ENCODE measurements at regions not wholly inside any gene's neighbourhood (a gene's known extent, or its start where the extent isn't known, plus 50 kb on each side); places are given as distances from the start of the nearest gene placed in this dataset.
"Not testable (repeated sequence)": the region's sequence is repeated elsewhere in the genome, so short reads cannot be mapped to it uniquely, and the experiment has no call there.

GRCh38 chr3:194057570-194058188, 78.3 kb upstream of the HES1 start:
- no peak for DNase-seq (ENCODE audit: low read depth)

GRCh38 chr3:194058189-194058571, 77.8 kb upstream of the HES1 start:
- no peak for DNase-seq (ENCODE audit: low read depth)

- no peak for DNase-seq (ENCODE audit: low read depth)
Observed at GRCh38 chr3:194058753-194059152, 77.2 kb upstream of the HES1 start.

GRCh38 chr3:194061421-194062030, 74.4 kb upstream of the HES1 start:
- DNase-seq (ENCODE audit: low read depth), result no peak

- no peak for DNase-seq (ENCODE audit: low read depth)
Observed at GRCh38 chr3:194062830-194063229, 73.1 kb upstream of the HES1 start.

- no peak for DNase-seq (ENCODE audit: low read depth)
Observed at GRCh38 chr3:194064380-194065332, 71.3 kb upstream of the HES1 start.

- not testable (repeated sequence) for DNase-seq (ENCODE audit: low read depth)
Observed at GRCh38 chr3:194067327-194067726, 68.6 kb upstream of the HES1 start.

- peak; percentile 71 for DNase-seq (ENCODE audit: low read depth)
Observed at GRCh38 chr3:194067949-194068362, 68.0 kb upstream of the HES1 start.

GRCh38 chr3:194069421-194070219, 66.3 kb upstream of the HES1 start:
- DNase-seq (ENCODE audit: low read depth), result peak; percentile 71

GRCh38 chr3:194070220-194070633, 65.7 kb upstream of the HES1 start:
- DNase-seq (ENCODE audit: low read depth), result no peak

- peak; percentile 91 for DNase-seq (ENCODE audit: low read depth)
Observed at GRCh38 chr3:194070634-194071409, 65.1 kb upstream of the HES1 start.

- no peak for DNase-seq (ENCODE audit: low read depth)
Observed at GRCh38 chr3:194072097-194072428, 63.9 kb upstream of the HES1 start.

- DNase-seq (ENCODE audit: low read depth), result no peak
Observed at GRCh38 chr3:194072691-194073279, 63.2 kb upstream of the HES1 start.

GRCh38 chr3:194073926-194074325, 62.0 kb upstream of the HES1 start:
- no peak for DNase-seq (ENCODE audit: low read depth)

- no peak for DNase-seq (ENCODE audit: low read depth)
Observed at GRCh38 chr3:194075088-194075615, 60.8 kb upstream of the HES1 start.

GRCh38 chr3:194075802-194076460, 60.0 kb upstream of the HES1 start:
- DNase-seq (ENCODE audit: low read depth), result peak; percentile 39

- no peak for DNase-seq (ENCODE audit: low read depth)
Observed at GRCh38 chr3:194076475-194076874, 59.5 kb upstream of the HES1 start.

GRCh38 chr3:194077602-194078001, 58.3 kb upstream of the HES1 start:
- DNase-seq (ENCODE audit: low read depth), result no peak

- DNase-seq (ENCODE audit: low read depth), result no peak
Observed at GRCh38 chr3:194078045-194078821, 57.7 kb upstream of the HES1 start.
